KMS-11 (cell line): ENCODE measurements at regions not wholly inside any gene's neighbourhood (a gene's known extent, or its start where the extent isn't known, plus 50 kb on each side); places are given as distances from the start of the nearest gene placed in this dataset.

Experiments
- H2AFZ ChIP-seq: fragments of 200-600 bp; sonication (generic); 2 replicates; pipeline ENCODE4 v1.6.1; 2016; ENCODE audit warnings: antibody characterized with exemption, mixed run types, low read depth
- H3K27ac ChIP-seq: fragments of 200-600 bp; sonication (generic); 2 replicates; pipeline ENCODE4 v1.6.1; 2016; ENCODE audit warnings: mild to moderate bottlenecking, mixed run types
- H3K27me3 ChIP-seq: fragments of 200-600 bp; sonication (generic); 2 replicates; pipeline ENCODE4 v1.6.1; 2017; ENCODE audit warnings: mild to moderate bottlenecking, low read depth, mixed run types, moderate library complexity; ENCODE audit not compliant: insufficient read depth
- H3K36me3 ChIP-seq: fragments of 200-600 bp; sonication (generic); 2 replicates; pipeline ENCODE4 v1.6.1; 2017; ENCODE audit warnings: mild to moderate bottlenecking, mixed run types; ENCODE audit not compliant: insufficient read depth
- H3K4me1 ChIP-seq: fragments of 200-600 bp; sonication (generic); 2 replicates; pipeline ENCODE4 v1.6.1; 2016; ENCODE audit warnings: mild to moderate bottlenecking, low read depth, mixed run types; ENCODE audit not compliant: poor library complexity, severe bottlenecking
- H3K4me2 ChIP-seq: fragments of 200-600 bp; sonication (generic); 2 replicates; pipeline ENCODE4 v1.7.0; 2016; ENCODE audit warnings: mild to moderate bottlenecking, mixed run types
- H3K4me3 ChIP-seq: fragments of 200-600 bp; sonication (generic); IDR thresholded peaks from 2 replicates; pipeline ENCODE4 v1.6.1; 2017; ENCODE audit warnings: low read depth, low read length, mixed read lengths; ENCODE audit not compliant: insufficient read depth
- H3K79me2 ChIP-seq: fragments of 200-600 bp; sonication (generic); 2 replicates; pipeline ENCODE4 v1.6.1; 2016; ENCODE audit warnings: low read depth, mixed run types; ENCODE audit not compliant: insufficient read depth
- H3K9ac ChIP-seq: fragments of 200-600 bp; sonication (generic); 2 replicates; pipeline ENCODE4 v1.6.1; 2016; ENCODE audit warnings: mild to moderate bottlenecking, mixed run types
- H4K20me1 ChIP-seq: fragments of 200-600 bp; sonication (generic); 2 replicates; pipeline ENCODE4 v1.6.1; 2016; ENCODE audit warnings: mild to moderate bottlenecking, mixed run types; ENCODE audit not compliant: insufficient read depth
- CTCF ChIP-seq: fragments of 200-600 bp; sonication (generic); conservative IDR thresholded peaks from 2 replicates; pipeline ENCODE4 v1.6.1; 2017; ENCODE audit warnings: low read depth, mild to moderate bottlenecking, antibody characterized with exemption, low read length, moderate library complexity, mixed read lengths

DNA sequence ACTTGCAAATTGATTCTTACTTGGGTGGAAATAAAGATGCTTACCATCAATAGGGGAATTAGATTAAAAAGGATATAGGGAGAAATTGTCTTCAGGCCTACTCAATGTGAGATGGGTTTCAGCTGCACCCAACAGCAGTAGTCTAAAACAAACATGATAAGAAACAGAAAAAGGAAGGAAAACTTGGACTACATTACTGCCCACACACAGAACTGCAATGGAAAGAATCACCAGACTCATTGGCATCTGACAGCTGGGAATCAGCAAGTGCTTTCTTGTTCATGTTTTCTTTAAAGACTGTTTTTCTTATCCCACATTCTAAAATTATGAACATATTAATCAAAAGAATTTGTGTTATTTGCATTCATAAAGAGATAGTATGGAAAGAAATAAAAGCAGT is 144.2 kb downstream of the LRIG3 start:
- Histone ChIP-seq H2AFZ (no peak overlapping the region), H3K4me1 (peaks cover 7% of the 10 kb centered on the region), H3K27me3 (no peaks in the 10 kb centered on the region), H3K9ac (no peak overlapping the region), H3K4me3 (no peak overlapping the region), H3K79me2 (no peaks in the 10 kb centered on the region), H3K4me2 (no peak overlapping the region), H4K20me1 (no peaks in the 10 kb centered on the region), H3K36me3 (no peaks in the 10 kb centered on the region), H3K27ac (no peak overlapping the region)
- no peak for TF ChIP-seq CTCF

- H3K36me3 ChIP-seq, result no peaks in the 10 kb centered on the region
- H3K9ac ChIP-seq, result no peak overlapping the region
- no peaks in the 10 kb centered on the region for H4K20me1 ChIP-seq
- H3K4me3 ChIP-seq, result no peak overlapping the region
- H3K27me3 ChIP-seq, result no peaks in the 10 kb centered on the region
- no peak for TF ChIP-seq CTCF
- peaks cover 7% of the 10 kb centered on the region for H3K4me1 ChIP-seq
- no peaks in the 10 kb centered on the region for H3K79me2 ChIP-seq
- no peak overlapping the region for H2AFZ ChIP-seq
- H3K4me2 ChIP-seq, result no peak overlapping the region
- H3K27ac ChIP-seq, result no peak overlapping the region
Measured at GRCh38 chr12:58777815-58778214, 142.5 kb downstream of the LRIG3 start.

GRCh38 chr12:58781609-58782008 is 138.7 kb downstream of the LRIG3 start:
- Histone ChIP-seq H3K79me2 (no peaks in the 10 kb centered on the region), H4K20me1 (no peaks in the 10 kb centered on the region), H2AFZ (no peak overlapping the region), H3K4me1 (no peaks in the 10 kb centered on the region), H3K36me3 (no peaks in the 10 kb centered on the region), H3K27ac (no peak overlapping the region), H3K9ac (no peak overlapping the region), H3K4me2 (no peak overlapping the region), H3K4me3 (no peak overlapping the region), H3K27me3 (no peaks in the 10 kb centered on the region)
- TF ChIP-seq CTCF, result no peak

DNA sequence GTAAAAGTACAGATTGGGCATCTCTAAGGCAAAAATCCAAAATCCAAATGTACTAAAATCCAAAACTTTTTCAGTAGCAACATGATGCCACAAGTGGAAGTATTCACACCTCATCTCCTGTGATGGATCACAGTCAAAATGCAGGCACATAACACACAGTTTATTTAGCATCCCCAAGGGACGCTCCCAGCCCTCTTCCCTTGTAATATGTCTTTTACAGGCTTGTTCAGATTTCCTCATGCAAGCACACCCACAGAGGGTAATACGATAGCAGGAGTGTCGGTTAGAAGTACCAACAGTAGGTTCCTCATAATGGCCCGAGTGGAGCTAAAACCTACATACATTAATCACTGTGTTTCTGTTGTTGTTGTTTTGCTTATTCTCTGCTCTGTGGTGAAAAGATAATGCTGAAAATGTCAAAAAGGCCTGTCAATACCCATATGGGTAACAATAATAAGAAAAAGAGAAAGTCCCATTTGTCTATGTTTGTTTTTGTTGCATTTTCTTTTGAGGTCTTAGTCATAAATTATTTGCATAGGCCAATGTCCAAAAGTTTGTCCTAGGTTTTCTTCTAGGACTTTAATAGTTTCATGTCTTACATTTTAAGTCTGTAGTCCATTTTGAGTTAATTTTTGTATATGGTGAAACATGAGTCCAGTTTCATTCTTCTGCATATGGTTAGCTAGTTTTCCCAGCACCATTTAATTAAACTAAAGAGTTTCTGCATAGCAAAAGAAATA is 133.1 kb downstream of the LRIG3 start:
- no peak overlapping the region for H2AFZ ChIP-seq
- no peaks in the 10 kb centered on the region for H3K79me2 ChIP-seq
- H3K4me3 ChIP-seq, result no peak overlapping the region
- no peak overlapping the region for H3K27ac ChIP-seq
- no peaks in the 10 kb centered on the region; the same call in 1 of the 2 replicates for H3K36me3 ChIP-seq
- no peaks in the 10 kb centered on the region for H3K4me1 ChIP-seq
- H3K27me3 ChIP-seq, result no peaks in the 10 kb centered on the region
- H3K9ac ChIP-seq, result no peak overlapping the region
- TF ChIP-seq CTCF, result no peak
- H4K20me1 ChIP-seq, result no peaks in the 10 kb centered on the region
- H3K4me2 ChIP-seq, result no peak overlapping the region
